Neural cell (in vitro differentiated cells): ENCODE measurements at regions not wholly inside any gene's neighbourhood (a gene's known extent, or its start where the extent isn't known, plus 50 kb on each side); places are given as distances from the start of the nearest gene placed in this dataset.
A peak's percentile ranks its signal among the peaks of the same experiment; 100 is the strongest.

ENCODE experiments used
- H2AFZ ChIP-seq: fragments of 200-600, 300-800 bp; sonication (generic), shearing (Covaris generic); 2 replicates; pipeline ENCODE4 v1.6.0; 2014; ENCODE audit warnings: low read depth, mild to moderate bottlenecking, antibody characterized with exemption, low read length, moderate library complexity
- H3F3A ChIP-seq: fragments of 200-600 bp; shearing (Covaris generic); 2 replicates; pipeline ENCODE4 v1.6.1; 2016; ENCODE audit warnings: mild to moderate bottlenecking, moderate library complexity, mixed read lengths, antibody characterized with exemption, low read length; ENCODE audit not compliant: insufficient read depth, poor library complexity, severe bottlenecking
- H3K27ac ChIP-seq: fragments of 200-600, 300-800 bp; sonication (generic), shearing (Covaris generic); 2 replicates; pipeline ENCODE4 v1.5.1; 2014; ENCODE audit warnings: mild to moderate bottlenecking, low read length, moderate library complexity
- H3K27me3 ChIP-seq: fragments of 300-800, 200-600 bp; sonication (generic), shearing (Covaris generic); 2 replicates; pipeline ENCODE4 v1.6.0; 2014; ENCODE audit warnings: mild to moderate bottlenecking, low read depth, low read length, moderate library complexity; ENCODE audit not compliant: insufficient read depth
- H3K36me3 ChIP-seq: fragments of 300-800, 200-600 bp; sonication (generic), shearing (Covaris generic); 2 replicates; pipeline ENCODE4 v1.5.1; 2014; ENCODE audit warnings: mild to moderate bottlenecking, antibody characterized with exemption, low read length, moderate library complexity; ENCODE audit not compliant: insufficient read depth
- H3K4me2 ChIP-seq: fragments of 300-800, 200-600 bp; sonication (generic), shearing (Covaris generic); 2 replicates; pipeline ENCODE4 v1.6.0; 2014; ENCODE audit warnings: mild to moderate bottlenecking, low read length
- H3K4me3 ChIP-seq: fragments of 300-800, 200-600 bp; sonication (generic), shearing (Covaris generic); 2 replicates; pipeline ENCODE4 v1.5.1; 2014; ENCODE audit warnings: mild to moderate bottlenecking, low read length, moderate library complexity
- H3K79me2 ChIP-seq: fragments of 200-600 bp; shearing (Covaris generic); replicated peaks from 2 replicates; pipeline ENCODE4 v1.6.0; 2014; ENCODE audit warnings: mild to moderate bottlenecking, low read length, moderate library complexity; ENCODE audit not compliant: insufficient read depth
- H3K9ac ChIP-seq: fragments of 300-800, 200-600 bp; sonication (generic), shearing (Covaris generic); 2 replicates; pipeline ENCODE4 v1.6.1; 2016; ENCODE audit warnings: mild to moderate bottlenecking, low read length, mixed read lengths
- H3K9me2 ChIP-seq: fragments of 200-600 bp; shearing (Covaris generic); 2 replicates; pipeline ENCODE4 v1.6.1; 2016; ENCODE audit warnings: mild to moderate bottlenecking, low read length, mixed read lengths; ENCODE audit not compliant: insufficient read depth
- H3K9me3 ChIP-seq: fragments of 200-600, 300-800 bp; sonication (generic), shearing (Covaris generic); 2 replicates; pipeline ENCODE4 v1.6.1; 2016; ENCODE audit warnings: mild to moderate bottlenecking, mixed run types, low read length, moderate library complexity, mixed read lengths
- H4K20me1 ChIP-seq: fragments of 200-600 bp; shearing (Covaris generic); 2 replicates; pipeline ENCODE4 v1.6.1; 2016; ENCODE audit warnings: mild to moderate bottlenecking, mixed run types; ENCODE audit not compliant: insufficient read depth
- EP300 ChIP-seq: fragments of 450-650 bp; conservative IDR thresholded peaks from 2 replicates; pipeline ENCODE4 v1.6.1; 2014; ENCODE audit warnings: antibody characterized with exemption, mild to moderate bottlenecking, moderate library complexity; ENCODE audit not compliant: poor library complexity, severe bottlenecking
- EZH2 ChIP-seq: fragments of 200-600, 300-800 bp; shearing (Covaris generic), sonication (generic); IDR thresholded peaks from 2 replicates; pipeline ENCODE4 v1.6.1; 2014; ENCODE audit warnings: antibody characterized with exemption, low read length, borderline replicate concordance, mild to moderate bottlenecking; ENCODE audit not compliant: insufficient read depth, poor library complexity, severe bottlenecking
- MXI1 ChIP-seq: fragments of 450-650 bp; conservative IDR thresholded peaks from 2 replicates; pipeline ENCODE4 v1.6.1; 2014; ENCODE audit warnings: antibody characterized with exemption, mild to moderate bottlenecking; ENCODE audit not compliant: poor library complexity, severe bottlenecking
- POLR2AphosphoS5 ChIP-seq: IDR thresholded peaks from 2 replicates; pipeline ENCODE4 v1.6.1; 2012
- RAD21 ChIP-seq: fragments of 450-650 bp; conservative IDR thresholded peaks from 2 replicates; pipeline ENCODE4 v1.6.1; 2014; ENCODE audit warnings: antibody characterized with exemption, mild to moderate bottlenecking, moderate library complexity
- REST ChIP-seq: IDR thresholded peaks from 2 replicates; pipeline ENCODE4 v1.6.1; 2012; ENCODE audit warnings: borderline replicate concordance
- SMC3 ChIP-seq: fragments of 450-650 bp; conservative IDR thresholded peaks from 2 replicates; pipeline ENCODE4 v1.6.1; 2014; ENCODE audit warnings: antibody characterized with exemption, mild to moderate bottlenecking, moderate library complexity; ENCODE audit not compliant: poor library complexity
- TAF1 ChIP-seq: IDR thresholded peaks from 2 replicates; pipeline ENCODE4 v1.6.1; 2012; ENCODE audit warnings: low read depth
- TF ChIP-seq, protein P1 (sequence below): fragments of 450-650 bp; IDR thresholded peaks from 2 replicates; pipeline ENCODE4 v1.5.1; 2014; ENCODE audit warnings: antibody characterized with exemption, mild to moderate bottlenecking, moderate library complexity; ENCODE audit not compliant: poor library complexity, severe bottlenecking

DNA sequence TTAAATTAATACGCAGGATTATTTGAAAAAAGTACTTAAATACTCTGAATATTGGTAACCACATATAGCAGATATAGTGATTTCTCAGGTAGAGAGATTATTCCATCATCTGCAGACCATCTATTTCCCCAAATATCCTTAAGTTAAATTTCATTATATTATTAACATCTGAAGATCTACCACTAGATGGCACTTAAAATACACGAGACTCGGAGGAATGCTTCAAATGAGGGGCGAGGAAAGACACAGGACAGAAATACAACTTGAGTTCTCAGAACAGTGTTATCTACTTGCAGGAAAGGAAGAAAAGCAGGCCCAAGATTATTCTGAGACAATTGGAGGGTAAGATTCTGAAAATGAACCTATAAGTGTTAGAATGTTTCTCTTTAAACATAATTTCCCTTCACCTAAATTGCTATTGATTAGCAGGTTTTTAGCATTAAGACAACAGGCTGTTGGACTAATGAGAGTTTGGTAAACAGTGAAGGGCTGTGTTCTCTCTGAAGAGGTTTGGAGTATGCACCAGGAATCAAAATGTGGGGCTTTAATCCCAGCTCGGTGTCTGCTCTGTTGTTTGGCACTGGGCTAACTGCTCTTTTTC, 76.9 kb upstream of the GCFC2 start:
- Histone ChIP-seq H3K27ac (no peak overlapping the region), H3K4me3 (no peak overlapping the region), H4K20me1 (no peaks in the 10 kb centered on the region), H2AFZ (no peak overlapping the region), H3K79me2 (no peaks in the 10 kb centered on the region), H3K9me3 (no peaks in the 10 kb centered on the region), H3K9me2 (no peaks in the 10 kb centered on the region), H3K27me3 (no peaks in the 10 kb centered on the region), H3K4me2 (no peak overlapping the region), H3K9ac (no peak overlapping the region), H3F3A (no peaks in the 10 kb centered on the region), H3K36me3 (no peaks in the 10 kb centered on the region)
- TF ChIP-seq SMC3 (peak; percentile 92), EZH2 (no peak), POLR2AphosphoS5 (no peak), RAD21 (peak; percentile 93)
- TF ChIP-seq, protein P1, sequence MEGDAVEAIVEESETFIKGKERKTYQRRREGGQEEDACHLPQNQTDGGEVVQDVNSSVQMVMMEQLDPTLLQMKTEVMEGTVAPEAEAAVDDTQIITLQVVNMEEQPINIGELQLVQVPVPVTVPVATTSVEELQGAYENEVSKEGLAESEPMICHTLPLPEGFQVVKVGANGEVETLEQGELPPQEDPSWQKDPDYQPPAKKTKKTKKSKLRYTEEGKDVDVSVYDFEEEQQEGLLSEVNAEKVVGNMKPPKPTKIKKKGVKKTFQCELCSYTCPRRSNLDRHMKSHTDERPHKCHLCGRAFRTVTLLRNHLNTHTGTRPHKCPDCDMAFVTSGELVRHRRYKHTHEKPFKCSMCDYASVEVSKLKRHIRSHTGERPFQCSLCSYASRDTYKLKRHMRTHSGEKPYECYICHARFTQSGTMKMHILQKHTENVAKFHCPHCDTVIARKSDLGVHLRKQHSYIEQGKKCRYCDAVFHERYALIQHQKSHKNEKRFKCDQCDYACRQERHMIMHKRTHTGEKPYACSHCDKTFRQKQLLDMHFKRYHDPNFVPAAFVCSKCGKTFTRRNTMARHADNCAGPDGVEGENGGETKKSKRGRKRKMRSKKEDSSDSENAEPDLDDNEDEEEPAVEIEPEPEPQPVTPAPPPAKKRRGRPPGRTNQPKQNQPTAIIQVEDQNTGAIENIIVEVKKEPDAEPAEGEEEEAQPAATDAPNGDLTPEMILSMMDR = peak; percentile 85

- no peak overlapping the region for H3K9ac ChIP-seq
- H3K27ac ChIP-seq = no peak overlapping the region
- no peaks in the 10 kb centered on the region for H3K36me3 ChIP-seq
- H3F3A ChIP-seq = no peaks in the 10 kb centered on the region
- no peak overlapping the region for H3K4me3 ChIP-seq
- H3K9me3 ChIP-seq = no peaks in the 10 kb centered on the region
- H3K27me3 ChIP-seq = no peaks in the 10 kb centered on the region
- H3K79me2 ChIP-seq = no peaks in the 10 kb centered on the region
- H4K20me1 ChIP-seq = no peaks in the 10 kb centered on the region
- H3K4me2 ChIP-seq = no peak overlapping the region
- no peaks in the 10 kb centered on the region for H3K9me2 ChIP-seq
- TF ChIP-seq POLR2AphosphoS5 (no peak), MXI1 (no peak), EP300 (no peak), REST (no peak), RAD21 (no peak), EZH2 (no peak), TAF1 (no peak), SMC3 (no peak)
- TF ChIP-seq, protein P1 = no peak
- H2AFZ ChIP-seq = no peak overlapping the region
Measured at GRCh38 chr2:75775311-75775823, 64.7 kb upstream of the GCFC2 start.
